ENCODE measurements at regions not wholly inside any gene's neighbourhood (a gene's known extent, or its start where the extent isn't known, plus 50 kb on each side); places are given as distances from the start of the nearest gene placed in this dataset.

DNA sequence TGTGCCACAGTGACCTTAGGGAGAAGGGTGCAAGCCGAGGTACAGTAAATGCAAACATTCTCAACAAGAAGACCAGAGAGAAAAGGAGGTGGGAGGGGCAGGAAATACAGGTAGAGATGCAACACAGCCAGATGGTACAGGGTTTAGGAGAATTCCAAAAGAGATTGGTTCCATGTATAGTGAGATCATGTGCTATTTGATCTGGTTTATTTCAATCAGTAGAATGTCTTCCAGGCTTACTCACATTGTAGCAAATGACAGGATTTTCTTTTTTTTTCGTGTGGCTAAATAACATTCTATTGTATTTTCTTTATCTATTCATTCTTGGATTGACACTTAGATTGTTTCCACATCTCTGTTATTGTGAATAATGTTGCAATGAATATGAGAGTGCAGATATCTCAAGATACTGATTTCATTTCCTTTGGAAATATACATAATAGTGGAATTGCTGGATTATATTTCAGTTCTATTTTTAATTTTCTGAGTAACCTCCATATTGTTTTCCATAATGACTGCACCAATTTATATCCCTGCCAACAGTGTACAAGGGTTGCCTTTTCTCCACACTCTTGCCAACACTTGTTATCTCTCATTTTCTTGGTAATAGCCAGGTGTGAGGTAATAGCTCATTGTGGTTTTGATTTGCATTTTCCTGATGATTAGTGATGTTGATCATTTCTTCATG, 107.8 kb upstream of the GAS1 start:
- Histone ChIP-seq H3K79me2 (no peaks in the 10 kb centered on the region), H2AFZ (no peak overlapping the region), H3K4me1 (ENCODE audit: insufficient read depth) (no peaks in the 10 kb centered on the region), H4K20me1 (ENCODE audit: insufficient read depth, poor library complexity, severe bottlenecking) (no peaks in the 10 kb centered on the region), H3K4me3 (no peak overlapping the region), H3K27me3 (no peaks in the 10 kb centered on the region), H3K9me2 (replicated peaks; ENCODE audit: insufficient read depth) (no peaks in the 10 kb centered on the region), H3K4me2 (no peak overlapping the region), H3K9me3 (ENCODE audit: low read depth) (no peaks in the 10 kb centered on the region), H3K27ac (no peak overlapping the region), H3K36me3 (replicated peaks; ENCODE audit: insufficient read depth, low read depth) (no peaks in the 10 kb centered on the region)
- WGBS (ENCODE audit: low lambda C conversion rate, missing lambda C conversion rate): 68% methylated on average over 2 of the region's 2 CpGs
- no peak for DNase-seq (ENCODE audit: low spot score)
- TF ChIP-seq EZH2 (IDR thresholded peaks at IDR 0.05; ENCODE audit: borderline replicate concordance) (no peak), EZH2phosphoT487 (IDR thresholded peaks at IDR 0.05; ENCODE audit: low read depth, severe bottlenecking, unreplicated experiment) (no peak), CTCF (IDR thresholded peaks at IDR 0.05; ENCODE audit: poor library complexity) (no peak)

DNA sequence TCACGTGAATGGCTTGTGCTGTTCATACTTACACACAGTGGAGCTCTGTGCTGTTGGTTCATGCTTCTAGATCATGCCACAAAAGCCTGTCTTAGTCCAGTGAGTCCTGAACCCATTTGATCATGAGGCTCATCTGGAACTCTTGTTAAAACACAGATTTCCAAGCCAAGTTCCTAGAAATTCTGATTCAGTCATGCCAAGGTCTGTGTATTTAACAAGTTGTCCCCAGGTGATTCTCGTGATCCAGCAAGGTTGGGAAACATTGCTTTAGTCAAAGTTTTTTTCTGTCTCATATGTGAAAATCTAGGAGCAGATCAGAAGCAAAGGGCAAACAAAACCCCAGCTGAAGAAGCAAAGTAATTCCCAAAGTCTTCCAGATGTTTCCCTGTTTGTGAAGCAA, 112.5 kb upstream of the GAS1 start:
- TF ChIP-seq EZH2phosphoT487 (IDR thresholded peaks at IDR 0.05; ENCODE audit: low read depth, severe bottlenecking, unreplicated experiment) (no peak), EZH2 (IDR thresholded peaks at IDR 0.05; ENCODE audit: borderline replicate concordance) (no peak), CTCF (IDR thresholded peaks at IDR 0.05; ENCODE audit: poor library complexity) (no peak)
- WGBS (ENCODE audit: low lambda C conversion rate, missing lambda C conversion rate): 83% methylated on average over 2 of the region's 2 CpGs
- no peaks in the 10 kb centered on the region for H3K9me3 ChIP-seq (ENCODE audit: low read depth)
- no peak for DNase-seq (ENCODE audit: low spot score)
- H3K9me2 ChIP-seq (replicated peaks; ENCODE audit: insufficient read depth): no peaks in the 10 kb centered on the region
- H3K79me2 ChIP-seq: no peaks in the 10 kb centered on the region
- no peaks in the 10 kb centered on the region for H3K4me1 ChIP-seq (ENCODE audit: insufficient read depth)
- no peaks in the 10 kb centered on the region for H4K20me1 ChIP-seq (ENCODE audit: insufficient read depth, poor library complexity, severe bottlenecking)
- no peak overlapping the region for H2AFZ ChIP-seq
- no peak overlapping the region for H3K27ac ChIP-seq
- no peak overlapping the region for H3K4me2 ChIP-seq
- no peak overlapping the region for H3K4me3 ChIP-seq
- no peaks in the 10 kb centered on the region for H3K27me3 ChIP-seq
- H3K36me3 ChIP-seq (replicated peaks; ENCODE audit: insufficient read depth, low read depth): no peaks in the 10 kb centered on the region

GRCh38 chr9:87062746-87063145, 115.4 kb upstream of the GAS1 start:
- Histone ChIP-seq H2AFZ (no peak overlapping the region), H3K27me3 (no peaks in the 10 kb centered on the region), H3K36me3 (replicated peaks; ENCODE audit: insufficient read depth, low read depth) (no peaks in the 10 kb centered on the region), H3K9me2 (replicated peaks; ENCODE audit: insufficient read depth) (no peaks in the 10 kb centered on the region), H3K9me3 (ENCODE audit: low read depth) (no peaks in the 10 kb centered on the region), H3K4me3 (no peak overlapping the region), H3K79me2 (no peaks in the 10 kb centered on the region), H3K4me1 (ENCODE audit: insufficient read depth) (no peaks in the 10 kb centered on the region), H3K4me2 (no peak overlapping the region), H3K27ac (no peak overlapping the region), H4K20me1 (ENCODE audit: insufficient read depth, poor library complexity, severe bottlenecking) (no peaks in the 10 kb centered on the region)
- TF ChIP-seq EZH2 (IDR thresholded peaks at IDR 0.05; ENCODE audit: borderline replicate concordance): no peak
- no peak for TF ChIP-seq CTCF (IDR thresholded peaks at IDR 0.05; ENCODE audit: poor library complexity)
- no peak for TF ChIP-seq EZH2phosphoT487 (IDR thresholded peaks at IDR 0.05; ENCODE audit: low read depth, severe bottlenecking, unreplicated experiment)
- DNase-seq (ENCODE audit: low spot score): no peak
